ENCODE measurements at regions not wholly inside any gene's neighbourhood (a gene's known extent, or its start where the extent isn't known, plus 50 kb on each side); places are given as distances from the start of the nearest gene placed in this dataset.
"Not testable (repeated sequence)": the region's sequence is repeated elsewhere in the genome, so short reads cannot be mapped to it uniquely, and the experiment has no call there.

DNA sequence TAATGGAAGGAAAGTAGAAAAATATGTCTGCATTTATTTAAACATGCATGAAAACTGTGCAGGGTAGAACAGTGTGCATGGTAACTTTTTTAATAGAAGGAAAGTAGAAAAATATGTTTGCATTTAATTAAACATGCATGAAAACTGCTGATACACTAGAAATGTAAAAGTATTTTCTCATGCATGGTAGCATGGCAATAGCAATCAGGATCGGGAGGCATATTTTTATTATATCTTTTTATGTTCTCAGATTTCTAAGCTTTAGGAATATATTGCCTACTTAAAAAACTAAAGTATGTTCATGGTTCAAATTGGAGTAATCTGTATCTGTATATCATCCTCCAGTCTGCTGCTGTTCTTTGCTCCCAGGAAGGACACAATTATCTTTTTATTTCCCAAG, 1468.9 kb upstream of the GBE1 start:
- no peak for DNase-seq (ENCODE audit: low read depth)
- TF ChIP-seq, protein P1, sequence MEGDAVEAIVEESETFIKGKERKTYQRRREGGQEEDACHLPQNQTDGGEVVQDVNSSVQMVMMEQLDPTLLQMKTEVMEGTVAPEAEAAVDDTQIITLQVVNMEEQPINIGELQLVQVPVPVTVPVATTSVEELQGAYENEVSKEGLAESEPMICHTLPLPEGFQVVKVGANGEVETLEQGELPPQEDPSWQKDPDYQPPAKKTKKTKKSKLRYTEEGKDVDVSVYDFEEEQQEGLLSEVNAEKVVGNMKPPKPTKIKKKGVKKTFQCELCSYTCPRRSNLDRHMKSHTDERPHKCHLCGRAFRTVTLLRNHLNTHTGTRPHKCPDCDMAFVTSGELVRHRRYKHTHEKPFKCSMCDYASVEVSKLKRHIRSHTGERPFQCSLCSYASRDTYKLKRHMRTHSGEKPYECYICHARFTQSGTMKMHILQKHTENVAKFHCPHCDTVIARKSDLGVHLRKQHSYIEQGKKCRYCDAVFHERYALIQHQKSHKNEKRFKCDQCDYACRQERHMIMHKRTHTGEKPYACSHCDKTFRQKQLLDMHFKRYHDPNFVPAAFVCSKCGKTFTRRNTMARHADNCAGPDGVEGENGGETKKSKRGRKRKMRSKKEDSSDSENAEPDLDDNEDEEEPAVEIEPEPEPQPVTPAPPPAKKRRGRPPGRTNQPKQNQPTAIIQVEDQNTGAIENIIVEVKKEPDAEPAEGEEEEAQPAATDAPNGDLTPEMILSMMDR (IDR thresholded peaks at IDR 0.05; ENCODE audit: control insufficient read depth, insufficient read depth, low read depth, low read length, missing control alignments): no peak
- no peak overlapping the region for H3K4me3 ChIP-seq (ENCODE audit: control insufficient read depth, low read depth, low read length)

DNA sequence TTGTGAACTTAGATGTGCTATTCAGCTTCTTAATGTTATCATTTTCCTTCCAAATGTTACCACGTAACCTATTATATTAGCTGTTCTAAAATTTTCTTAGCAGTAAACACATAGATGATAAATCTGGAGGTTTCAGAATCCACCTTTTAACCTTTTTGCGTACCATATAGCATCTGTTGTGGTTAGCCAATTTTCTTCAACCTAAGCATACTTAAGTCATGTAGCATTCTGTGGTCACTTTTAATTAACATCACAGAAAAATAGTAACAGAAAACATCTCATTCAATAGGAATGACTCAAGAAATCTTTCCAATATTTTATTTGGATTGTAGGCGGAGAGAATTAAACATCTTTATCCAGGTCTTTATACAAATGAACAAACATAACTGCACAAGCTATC, 1465.3 kb upstream of the GBE1 start:
- TF ChIP-seq, protein P1 (IDR thresholded peaks at IDR 0.05; ENCODE audit: control insufficient read depth, insufficient read depth, low read depth, low read length, missing control alignments): no peak
- H3K4me3 ChIP-seq (ENCODE audit: control insufficient read depth, low read depth, low read length): no peak overlapping the region
- no peak for DNase-seq (ENCODE audit: low read depth)

DNA sequence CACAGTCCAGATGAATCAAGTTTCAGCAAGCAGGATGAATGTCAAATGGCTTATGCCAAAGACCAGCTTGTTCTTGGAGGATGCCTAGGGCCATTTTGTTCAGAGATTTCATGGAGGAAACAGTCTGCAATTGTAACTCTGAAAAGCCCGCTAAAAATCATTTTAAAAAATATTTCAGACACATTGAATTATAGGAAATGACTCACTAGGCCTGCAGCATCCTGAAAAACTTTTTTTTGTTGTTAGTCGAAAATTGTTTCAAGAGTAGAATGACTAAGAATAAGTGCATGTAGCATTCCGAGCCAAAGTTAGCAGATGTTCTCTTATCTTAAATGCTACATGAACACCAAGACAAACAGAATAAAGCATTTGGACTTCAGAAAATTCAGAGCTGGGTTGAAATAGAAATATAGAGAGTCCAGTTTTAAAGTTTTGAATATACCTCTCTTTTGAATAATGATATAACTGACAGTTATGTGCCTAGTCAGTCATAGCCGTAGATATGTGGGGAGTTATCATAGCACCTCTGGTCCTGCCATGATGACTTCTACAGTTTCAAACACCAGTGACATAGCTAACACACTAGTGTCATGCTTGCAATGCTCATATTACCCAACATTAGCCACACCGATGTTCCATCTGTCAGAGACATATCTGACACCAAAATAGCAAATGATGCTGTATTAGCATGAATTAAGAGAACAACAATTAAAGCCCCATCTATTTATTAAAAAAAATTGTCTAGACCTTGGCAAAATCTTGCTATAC, 1462.8 kb upstream of the GBE1 start:
- TF ChIP-seq, protein P1 (IDR thresholded peaks at IDR 0.05; ENCODE audit: control insufficient read depth, insufficient read depth, low read depth, low read length, missing control alignments): no peak
- no peak overlapping the region for H3K4me3 ChIP-seq (ENCODE audit: control insufficient read depth, low read depth, low read length)
- no peak for DNase-seq (ENCODE audit: low read depth)

DNA sequence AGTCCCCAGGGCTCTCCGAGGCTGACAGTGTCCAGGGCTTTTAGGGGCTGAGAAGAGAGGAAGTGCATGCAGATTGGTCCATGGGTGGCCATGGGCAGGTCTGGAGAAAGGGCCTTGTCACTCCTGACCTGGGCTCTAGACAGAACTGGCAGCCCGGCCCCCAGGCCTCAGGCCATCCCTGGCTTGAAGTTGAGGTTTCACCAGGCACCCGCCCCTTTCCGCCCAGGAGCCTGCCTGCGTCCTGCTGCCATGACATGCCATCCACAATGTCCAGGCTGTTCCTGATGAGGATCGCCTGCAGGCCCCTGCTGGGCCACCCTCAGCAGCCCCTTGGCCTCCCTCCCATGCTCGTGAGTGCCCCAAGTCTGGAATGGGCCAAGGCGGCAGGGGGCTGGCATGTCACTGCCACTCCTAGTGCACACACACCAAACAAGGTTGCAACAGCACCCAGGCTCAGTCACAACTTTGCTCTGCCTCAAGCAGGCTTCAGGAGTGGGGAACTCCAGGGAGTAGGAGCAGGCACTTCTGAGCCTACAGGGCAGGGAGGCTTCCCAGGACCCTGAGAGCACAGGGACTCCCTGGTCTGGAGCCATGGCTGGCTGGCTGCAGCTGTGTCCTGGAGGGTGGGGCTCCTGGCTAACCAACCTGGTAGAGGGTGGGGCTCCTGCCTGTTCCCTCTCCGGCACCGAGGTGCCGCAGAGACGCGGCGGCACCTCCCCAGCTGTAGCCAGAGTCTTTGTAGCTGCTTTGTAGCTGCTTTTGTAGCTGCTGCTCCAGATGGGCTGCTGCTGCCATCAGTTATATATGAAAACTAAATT, 1457.1 kb upstream of the GBE1 start:
- no peak overlapping the region for H3K4me3 ChIP-seq (ENCODE audit: control insufficient read depth, low read depth, low read length)
- TF ChIP-seq, protein P1 (IDR thresholded peaks at IDR 0.05; ENCODE audit: control insufficient read depth, insufficient read depth, low read depth, low read length, missing control alignments): no peak

DNA sequence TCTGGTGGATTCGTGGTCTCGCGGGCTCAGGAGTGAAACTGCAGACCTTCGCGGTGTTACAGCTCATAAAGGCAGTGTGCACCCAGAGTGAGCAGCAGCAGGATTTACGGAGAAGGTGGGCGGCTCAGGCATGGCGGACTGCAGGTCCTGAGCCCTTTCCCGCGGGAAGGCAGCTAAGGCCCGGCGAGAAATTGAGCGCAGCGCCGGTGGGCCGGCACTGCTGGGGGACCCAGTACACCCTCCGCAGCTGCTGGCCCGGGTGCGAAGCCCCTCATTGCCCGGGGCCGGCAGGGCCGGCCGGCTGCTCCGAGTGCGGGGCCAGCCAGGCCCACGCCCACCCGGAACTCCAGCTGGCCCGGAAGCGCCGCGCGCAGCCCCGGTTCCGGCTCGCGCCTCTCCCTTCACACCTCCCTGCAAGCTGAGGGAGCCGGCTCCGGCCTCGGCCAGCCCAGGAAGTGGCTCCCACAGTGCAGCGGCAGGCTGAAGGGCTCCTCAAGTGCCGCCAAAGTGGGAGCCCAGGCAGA, 1456.2 kb upstream of the GBE1 start:
- not testable (repeated sequence) for H3K4me3 ChIP-seq (ENCODE audit: control insufficient read depth, low read depth, low read length); DNase-seq (ENCODE audit: low read depth)

More for the DNA sequence above, 1457.1 kb upstream of the GBE1 start:
- DNase-seq (ENCODE audit: low read depth): no peak

DNA sequence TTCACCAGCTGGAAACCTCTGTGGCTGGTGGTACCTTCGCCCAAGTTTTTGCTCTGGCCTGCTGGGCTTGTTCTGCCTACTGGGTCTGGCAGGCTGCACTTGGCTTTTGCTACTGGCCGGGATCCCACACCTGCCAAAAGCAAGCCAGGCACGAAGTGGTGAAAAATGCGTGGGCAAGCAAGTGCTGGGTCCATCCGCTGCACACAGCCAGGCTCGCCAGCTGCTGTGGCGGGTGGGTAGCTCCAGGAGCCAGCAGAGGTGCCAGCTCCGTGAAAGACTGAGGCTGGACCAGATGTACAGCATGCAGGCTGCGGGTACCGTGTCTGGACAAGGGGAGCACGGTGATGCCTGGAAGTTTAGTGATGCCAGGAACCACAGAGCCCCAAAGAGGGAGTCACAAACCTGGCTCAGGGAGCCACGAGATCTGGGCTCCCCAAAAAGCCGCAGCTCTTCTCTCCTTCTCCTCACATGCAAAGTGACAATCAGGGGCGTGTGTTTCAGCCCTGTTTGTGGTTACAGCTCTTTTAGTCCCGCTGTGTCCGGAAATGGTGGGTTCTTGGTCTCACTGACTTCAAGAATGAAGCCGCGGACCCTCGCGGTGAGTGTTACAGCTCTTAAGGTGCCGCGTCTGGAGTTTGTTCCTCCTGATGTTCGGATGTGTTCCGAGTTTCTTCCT, 1455.6 kb upstream of the GBE1 start:
- TF ChIP-seq, protein P1 (IDR thresholded peaks at IDR 0.05; ENCODE audit: control insufficient read depth, insufficient read depth, low read depth, low read length, missing control alignments): no peak
- H3K4me3 ChIP-seq (ENCODE audit: control insufficient read depth, low read depth, low read length): no peak overlapping the region
- no peak for DNase-seq (ENCODE audit: low read depth)
